Nephron (organoid): ENCODE measurements at regions not wholly inside any gene's neighbourhood (a gene's known extent, or its start where the extent isn't known, plus 50 kb on each side); places are given as distances from the start of the nearest gene placed in this dataset.

Source experiments
- H3K27ac Mint-ChIP-seq, 3 experiments: 2 replicates each; pipeline ENCODE4 v1.8.0; 2020; ENCODE audit warnings: mixed read lengths in 3 of 3, mild to moderate bottlenecking in 2 of 3, moderate library complexity in 1 of 3
- H3K27me3 Mint-ChIP-seq: 2 replicates; pipeline ENCODE4 v1.8.0; 2021; ENCODE audit warnings: low read depth, mild to moderate bottlenecking, moderate library complexity, mixed read lengths
- H3K36me3 Mint-ChIP-seq: 2 replicates; pipeline ENCODE4 v1.8.0; 2020; ENCODE audit warnings: low read depth, mixed read lengths
- H3K4me1 Mint-ChIP-seq: 2 replicates; pipeline ENCODE4 v1.8.0; 2020; ENCODE audit warnings: mixed read lengths
- H3K4me3 Mint-ChIP-seq, 3 experiments: 2 replicates each; pipeline ENCODE4 v1.8.0; 2020; ENCODE audit warnings: mild to moderate bottlenecking in 3 of 3, mixed read lengths in 3 of 3, moderate library complexity in 2 of 3
- H3K9me3 Mint-ChIP-seq: 2 replicates; pipeline ENCODE4 v1.8.0; 2020; ENCODE audit warnings: mixed read lengths
- TF ChIP-seq, protein P1 (sequence below), 3 experiments: fragments of 200-600 bp; sonication (generic); IDR thresholded peaks; one replicate each; pipeline ENCODE4 v1.5.0; 2021; ENCODE audit warnings: antibody characterized with exemption in 3 of 3; ENCODE audit not compliant: unreplicated experiment in 3 of 3

DNA sequence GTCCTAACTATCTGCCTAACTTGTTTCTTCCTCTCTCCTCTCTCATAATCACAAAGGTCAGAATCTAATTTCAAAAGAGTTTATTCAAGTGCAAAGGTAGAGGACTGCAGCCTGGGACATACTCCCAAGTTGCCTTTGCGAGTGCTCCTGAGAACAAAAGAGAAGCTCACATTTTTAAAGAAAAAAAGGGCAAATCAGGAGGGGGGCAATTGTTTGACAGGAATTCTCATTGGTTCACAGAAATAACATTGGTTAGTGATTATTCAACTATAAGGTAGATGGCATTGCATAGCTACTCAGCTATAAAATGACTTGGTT, 108.1 kb upstream of the RAI14 start:
- H3K36me3 Mint-ChIP-seq: no peaks in the 10 kb centered on the region
- H3K4me1 Mint-ChIP-seq: peaks cover 11% of the 10 kb centered on the region
- TF ChIP-seq, protein P1, sequence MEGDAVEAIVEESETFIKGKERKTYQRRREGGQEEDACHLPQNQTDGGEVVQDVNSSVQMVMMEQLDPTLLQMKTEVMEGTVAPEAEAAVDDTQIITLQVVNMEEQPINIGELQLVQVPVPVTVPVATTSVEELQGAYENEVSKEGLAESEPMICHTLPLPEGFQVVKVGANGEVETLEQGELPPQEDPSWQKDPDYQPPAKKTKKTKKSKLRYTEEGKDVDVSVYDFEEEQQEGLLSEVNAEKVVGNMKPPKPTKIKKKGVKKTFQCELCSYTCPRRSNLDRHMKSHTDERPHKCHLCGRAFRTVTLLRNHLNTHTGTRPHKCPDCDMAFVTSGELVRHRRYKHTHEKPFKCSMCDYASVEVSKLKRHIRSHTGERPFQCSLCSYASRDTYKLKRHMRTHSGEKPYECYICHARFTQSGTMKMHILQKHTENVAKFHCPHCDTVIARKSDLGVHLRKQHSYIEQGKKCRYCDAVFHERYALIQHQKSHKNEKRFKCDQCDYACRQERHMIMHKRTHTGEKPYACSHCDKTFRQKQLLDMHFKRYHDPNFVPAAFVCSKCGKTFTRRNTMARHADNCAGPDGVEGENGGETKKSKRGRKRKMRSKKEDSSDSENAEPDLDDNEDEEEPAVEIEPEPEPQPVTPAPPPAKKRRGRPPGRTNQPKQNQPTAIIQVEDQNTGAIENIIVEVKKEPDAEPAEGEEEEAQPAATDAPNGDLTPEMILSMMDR (IDR thresholded peaks at IDR 0.05; ENCODE audit: unreplicated experiment in 3 of 3): no peak
- H3K9me3 Mint-ChIP-seq: peaks cover 23% of the 10 kb centered on the region
- no peaks in the 10 kb centered on the region for H3K27me3 Mint-ChIP-seq
- no peak overlapping the region for H3K27ac Mint-ChIP-seq
- no peak overlapping the region for H3K4me3 Mint-ChIP-seq

DNA sequence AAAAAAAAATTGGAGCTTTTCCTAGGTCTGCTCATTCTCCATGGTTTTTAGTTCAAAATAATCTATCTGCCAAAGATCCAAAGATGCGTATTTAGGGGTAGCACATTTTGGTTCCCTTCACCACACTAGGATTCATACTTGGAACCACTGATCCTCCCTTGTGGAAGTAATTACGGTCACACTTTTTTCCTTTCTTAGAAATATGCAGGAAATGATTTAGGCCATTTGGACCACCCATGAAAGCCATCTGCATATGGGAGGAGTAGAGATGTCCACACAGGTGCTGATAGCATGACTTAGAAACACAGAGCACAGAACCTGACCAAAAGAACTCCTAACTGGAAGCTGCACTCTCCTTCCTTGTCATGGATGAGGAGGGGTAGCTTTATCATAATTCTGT, 105.9 kb upstream of the RAI14 start:
- peaks cover 10% of the 10 kb centered on the region for H3K9me3 Mint-ChIP-seq
- H3K27me3 Mint-ChIP-seq: no peaks in the 10 kb centered on the region
- H3K27ac Mint-ChIP-seq: peak overlapping the region in 1 of 3 experiments; percentile 33
- no peak overlapping the region for H3K4me3 Mint-ChIP-seq
- H3K4me1 Mint-ChIP-seq: peaks cover 15% of the 10 kb centered on the region
- H3K36me3 Mint-ChIP-seq: no peaks in the 10 kb centered on the region
- TF ChIP-seq, protein P1 (IDR thresholded peaks at IDR 0.05; ENCODE audit: unreplicated experiment in 3 of 3): no peak

DNA sequence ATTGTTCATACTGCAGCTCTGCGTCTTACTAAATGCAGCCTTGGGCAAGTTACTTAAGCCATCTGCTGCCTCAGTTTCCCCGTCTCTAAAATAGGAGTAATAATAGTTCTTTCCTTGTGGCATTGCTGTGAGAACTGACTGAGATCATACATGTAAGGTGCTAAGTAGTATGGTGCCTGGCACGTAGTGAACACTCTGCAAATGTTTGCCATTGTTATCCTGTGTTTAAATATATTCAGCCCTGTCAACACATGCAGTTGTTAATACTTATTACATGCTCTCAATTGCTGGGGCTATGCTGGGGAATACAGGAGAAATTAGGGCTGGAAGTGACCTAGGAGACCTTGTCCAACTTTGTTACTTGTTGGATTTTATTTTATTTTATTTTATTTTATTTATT, 105.2 kb upstream of the RAI14 start:
- TF ChIP-seq, protein P1 (IDR thresholded peaks at IDR 0.05; ENCODE audit: unreplicated experiment in 3 of 3): no peak
- H3K27me3 Mint-ChIP-seq: no peaks in the 10 kb centered on the region
- H3K4me1 Mint-ChIP-seq: peaks cover 18% of the 10 kb centered on the region
- H3K27ac Mint-ChIP-seq: no peak overlapping the region
- no peaks in the 10 kb centered on the region for H3K36me3 Mint-ChIP-seq
- peaks cover 6% of the 10 kb centered on the region for H3K9me3 Mint-ChIP-seq
- no peak overlapping the region for H3K4me3 Mint-ChIP-seq

DNA sequence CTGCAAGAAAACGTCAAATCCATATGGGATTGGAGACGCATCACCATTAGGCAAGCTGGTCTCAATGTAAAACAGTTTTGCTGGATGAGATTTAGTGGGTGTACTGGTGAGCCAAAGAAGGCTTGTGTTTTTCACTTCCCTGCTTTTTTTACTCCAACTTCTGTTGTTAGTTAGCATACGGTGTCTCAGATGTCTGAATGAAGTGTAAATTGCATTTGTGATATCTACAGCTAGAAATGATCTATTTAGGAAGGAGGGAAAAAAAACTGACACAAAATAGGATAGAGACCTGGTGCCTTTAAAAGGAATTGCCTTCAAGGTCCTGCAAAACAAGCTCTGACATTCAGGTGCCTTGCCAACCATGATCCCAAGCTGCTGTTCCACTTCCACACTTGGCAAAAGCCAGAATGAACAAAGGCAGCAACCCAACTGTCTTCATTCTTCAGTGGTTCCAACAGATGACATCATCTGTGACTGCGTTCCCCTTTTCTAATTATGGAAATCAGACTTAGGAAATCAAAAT, 104.2 kb upstream of the RAI14 start:
- Mint-ChIP-seq H3K9me3 (peaks cover 1% of the 10 kb centered on the region), H3K4me1 (peaks cover 18% of the 10 kb centered on the region), H3K27me3 (no peaks in the 10 kb centered on the region), H3K27ac (peak overlapping the region in 2 of 3 experiments; percentile 15 to 73), H3K36me3 (no peaks in the 10 kb centered on the region), H3K4me3 (no peak overlapping the region)
- TF ChIP-seq, protein P1 (IDR thresholded peaks at IDR 0.05; ENCODE audit: unreplicated experiment in 3 of 3): no peak

DNA sequence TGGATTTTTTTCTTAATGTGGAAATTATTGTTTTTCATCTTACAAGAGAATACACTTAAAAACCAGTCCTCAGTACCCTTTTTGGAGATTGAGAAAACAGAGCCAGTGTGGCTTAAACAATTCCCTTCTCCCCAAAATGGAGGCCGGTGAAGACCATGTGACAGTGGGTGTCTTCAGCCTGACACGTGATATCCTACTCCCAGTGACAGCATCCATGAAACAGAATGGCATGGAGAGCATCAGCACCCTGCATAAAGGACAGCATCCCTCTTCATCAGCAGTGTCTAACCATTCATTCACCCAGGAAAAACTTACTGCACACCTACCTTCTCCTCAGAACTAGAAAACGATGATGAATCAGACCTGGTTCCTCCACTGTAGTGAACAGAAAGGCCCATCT, 103.4 kb upstream of the RAI14 start:
- Mint-ChIP-seq H3K4me3 (no peak overlapping the region), H3K9me3 (no peaks in the 10 kb centered on the region), H3K4me1 (peaks cover 18% of the 10 kb centered on the region), H3K36me3 (no peaks in the 10 kb centered on the region), H3K27me3 (no peaks in the 10 kb centered on the region), H3K27ac (no peak overlapping the region)
- TF ChIP-seq, protein P1 (IDR thresholded peaks at IDR 0.05; ENCODE audit: unreplicated experiment in 3 of 3): no peak

DNA sequence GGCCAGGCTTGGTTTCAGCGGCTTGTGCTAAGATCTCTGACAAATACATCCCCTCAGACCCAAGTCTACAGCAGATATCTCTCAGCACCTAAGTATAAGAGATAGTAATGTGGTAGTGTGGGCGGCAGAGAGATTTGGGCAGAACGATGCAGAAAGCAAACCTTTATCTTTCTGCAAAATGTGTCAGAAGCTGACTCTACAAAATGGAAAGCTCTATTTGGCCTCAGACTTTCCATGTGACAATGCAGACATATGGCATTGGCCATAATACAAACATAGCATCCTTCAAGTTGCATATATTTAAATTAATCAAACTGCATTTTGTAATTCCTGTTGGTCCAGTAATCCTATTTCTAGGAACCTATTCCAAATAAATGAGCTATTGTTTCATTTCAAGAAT, 102.5 kb upstream of the RAI14 start:
- Mint-ChIP-seq H3K9me3 (no peaks in the 10 kb centered on the region), H3K4me1 (peaks cover 18% of the 10 kb centered on the region), H3K36me3 (no peaks in the 10 kb centered on the region), H3K27ac (no peak overlapping the region), H3K27me3 (no peaks in the 10 kb centered on the region), H3K4me3 (no peak overlapping the region)
- TF ChIP-seq, protein P1 (IDR thresholded peaks at IDR 0.05; ENCODE audit: unreplicated experiment in 3 of 3): no peak
